HepG2 (cell line): ENCODE measurements at regions not wholly inside any gene's neighbourhood (a gene's known extent, or its start where the extent isn't known, plus 50 kb on each side); places are given as distances from the start of the nearest gene placed in this dataset.

Experiments
- ATAC-seq: fragments of 200-7000 bp; cut with Tn5 transposase; 3 replicates; pipeline ENCODE4 v1.9.1; 2020; ENCODE audit warnings: mild to moderate bottlenecking, moderate library complexity
- BruUV-seq: library from RNA; stranded (reverse); fragments of 400-500 nt; replicated peaks from 2 replicates; lab custom pipeline; 2021; lab: Mats Ljungman, UMichigan
- CTCF ChIA-PET: fragments of 300-600 bp; formaldehyde crosslinking; extraction: SDS; loops from one replicate; lab custom pipeline; 2021; ENCODE audit warnings: low total read pairs, inconsistent platforms, low intra/inter-chr PET ratio; lab: Yijun Ruan, JAX
- POLR2A ChIA-PET: fragments of 350-600 bp; sonication (Branson Sonifier 250); formaldehyde crosslinking; loops from one replicate; lab custom pipeline; 2020; ENCODE audit warnings: antibody characterized with exemption, inconsistent platforms; lab: Yijun Ruan, JAX
- DNase-seq: peaks from one replicate; pipeline ENCODE4 v3.0.0-alpha.2; 2015; ENCODE audit warnings: low spot score
- FAIRE-seq: peaks from 3 replicates; lab custom pipeline; 2011; peaks lifted over from hg19 to GRCh38; lab: Jason Lieb, UNC
- H2AFZ ChIP-seq: one replicate; pipeline ENCODE4 v1.6.1; 2011; ENCODE audit warnings: low read length, inconsistent platforms
- H3K27ac ChIP-seq: fragments of 300-600 bp; 3 replicates; pipeline ENCODE4 v1.8.0; 2011; ENCODE audit warnings: mixed run types, mild to moderate bottlenecking, mixed read lengths, low read length, inconsistent platforms; ENCODE audit not compliant: insufficient read depth; ENCODE audit errors: extremely low read length
- H3K27me3 ChIP-seq, 2 experiments: fragments of 200-600 bp in 1 of 2; 2 replicates in 1 of 2; 3 replicates in 1 of 2; pipeline versions ENCODE4 v1.6.0 to v1.8.0; 2011; ENCODE audit warnings: low read length in 2 of 2, mild to moderate bottlenecking in 2 of 2, moderate library complexity in 2 of 2, inconsistent platforms in 1 of 2; ENCODE audit not compliant: insufficient read depth in 2 of 2, control insufficient read depth in 1 of 2
- H3K36me3 ChIP-seq, 2 experiments: fragments of 200-600 bp in 1 of 2; replicated peaks in 1 of 2; 2 replicates in 1 of 2; 3 replicates in 1 of 2; pipeline versions ENCODE4 v1.5.1 to v1.8.0; 2011; ENCODE audit warnings: low read length in 2 of 2, inconsistent platforms in 1 of 2; ENCODE audit not compliant: insufficient read depth in 2 of 2, control insufficient read depth in 1 of 2
- H3K4me1 ChIP-seq: 2 replicates; pipeline ENCODE4 v1.5.1; 2012; ENCODE audit warnings: low read length, inconsistent platforms; ENCODE audit not compliant: insufficient read depth
- H3K4me2 ChIP-seq: 2 replicates; pipeline ENCODE4 v1.6.0; 2011; ENCODE audit warnings: low read depth, low read length, inconsistent platforms
- H3K4me3 ChIP-seq, 3 experiments: fragments of 200-600 bp in 1 of 3; sonication (generic), shearing (Covaris generic) in 1 of 3; replicated peaks in 1 of 3; 2 replicates each; pipeline ENCODE4 v1.5.1; 2011 to 2016; ENCODE audit warnings: low read length in 3 of 3, inconsistent platforms in 2 of 3, low read depth in 2 of 3, mild to moderate bottlenecking in 2 of 3, control low read depth in 1 of 3, mixed read lengths in 1 of 3; ENCODE audit not compliant: insufficient read depth in 1 of 3
- H3K79me2 ChIP-seq: one replicate; pipeline ENCODE4 v1.6.1; 2011; ENCODE audit warnings: low read length, inconsistent platforms; ENCODE audit not compliant: insufficient read depth
- H3K9ac ChIP-seq: 2 replicates; pipeline ENCODE4 v1.6.0; 2011; ENCODE audit warnings: mild to moderate bottlenecking, low read depth, low read length, inconsistent platforms; ENCODE audit not compliant: insufficient read depth
- H3K9me3 ChIP-seq: 2 replicates; pipeline ENCODE4 v1.5.1; 2012; ENCODE audit warnings: mild to moderate bottlenecking, low read length
- H4K20me1 ChIP-seq: 2 replicates; pipeline ENCODE4 v1.6.0; 2011; ENCODE audit warnings: inconsistent platforms, mild to moderate bottlenecking, low read length, moderate library complexity; ENCODE audit not compliant: insufficient read depth
- BCL3 ChIP-seq: sonication (generic); formaldehyde crosslinking; IDR thresholded peaks from 2 replicates; pipeline ENCODE4 v1.5.1; 2020; ENCODE audit warnings: mild to moderate bottlenecking, missing genetic modification reagents, moderate library complexity
- FUBP1 ChIP-seq: sonication (generic); formaldehyde crosslinking; IDR thresholded peaks from 2 replicates; pipeline ENCODE4 v1.5.1; 2020; ENCODE audit warnings: missing genetic modification reagents, mild to moderate bottlenecking, borderline replicate concordance
- NBN ChIP-seq: fragments of 450-650 bp; conservative IDR thresholded peaks from 2 replicates; pipeline ENCODE4 v1.6.1; 2017
- ZBTB40 ChIP-seq, 2 experiments: fragments of 450-650 bp in 1 of 2; sonication (generic) in 1 of 2; formaldehyde crosslinking in 1 of 2; IDR thresholded peaks; 2 replicates each; pipeline versions ENCODE4 v1.6.1 to v1.8.0; 2016 to 2022; ENCODE audit warnings: antibody characterized with exemption in 1 of 2, mild to moderate bottlenecking in 1 of 2, missing genetic modification reagents in 1 of 2
- WGBS: methylation state at CpG from one replicate; pipeline ENCODE4 v1.1.6; 2017; ENCODE audit warnings: low lambda C conversion rate; 5-methylcytosine and 5-hydroxymethylcytosine counted together
- in situ Hi-C: cut with HindIII; loops from 2 replicates; pipeline ENCODE4 v1.10.0; 2017; ENCODE audit warnings: low pct_unique_long_range_greater_than_20kb; ENCODE audit not compliant: extremely low pct_ligation_motif_present
- intact Hi-C: fragments of 100-400 bp; cut with micrococcal nuclease; formaldehyde crosslinking; loops from one replicate; pipeline ENCODE4 v1.10.0; 2022; ENCODE audit not compliant: unreplicated experiment

GRCh38 chr11:97964332-97965004, 1056.3 kb upstream of the CNTN5 start (continued):
- TF ChIP-seq BCL3 (no peak), NBN (no peak), FUBP1 (CRISPR knock-in tag) (no peak)

- intact Hi-C loops (no loop called here), in situ Hi-C loops (no loop called here)
- no peak overlapping the region for H3K9ac ChIP-seq
- H3K4me3 ChIP-seq, result no peak overlapping the region
- no peak overlapping the region for H3K4me2 ChIP-seq
- no peaks in the 10 kb centered on the region for H4K20me1 ChIP-seq
- no peaks in the 10 kb centered on the region for H3K4me1 ChIP-seq
- no peak overlapping the region for H2AFZ ChIP-seq
- H3K36me3 ChIP-seq, result no peaks in the 10 kb centered on the region
- H3K79me2 ChIP-seq, result no peaks in the 10 kb centered on the region
- FAIRE-seq (no peak), DNase-seq (no peak), ATAC-seq (no peak)
- no peaks in the 10 kb centered on the region for H3K27me3 ChIP-seq
- H3K9me3 ChIP-seq, result no peaks in the 10 kb centered on the region
- ChIA-PET CTCF (no interaction called here), POLR2A (no interaction called here)
- no TSS peak for BruUV-seq
- WGBS, result 0% methylated on average over 1 of the region's 1 CpG
- TF ChIP-seq ZBTB40 (IDR thresholded peaks at IDR 0.05) (no peak), ZBTB40 (CRISPR knock-in tag; IDR thresholded peaks at IDR 0.05) (no peak)
- H3K27ac ChIP-seq, result no peak overlapping the region
Observed at GRCh38 chr11:97965849-97966646, 1054.7 kb upstream of the CNTN5 start.
